HG03432 (cell line): ENCODE measurements at regions not wholly inside any gene's neighbourhood (a gene's known extent, or its start where the extent isn't known, plus 50 kb on each side); places are given as distances from the start of the nearest gene placed in this dataset.

Experiments used
- ATAC-seq: cut with Tn5 transposase; IDR thresholded peaks from one replicate; pipeline ENCODE4 v1.9.1; 2021; ENCODE audit warnings: mild to moderate bottlenecking, moderate library complexity; ENCODE audit not compliant: unreplicated experiment

DNA sequence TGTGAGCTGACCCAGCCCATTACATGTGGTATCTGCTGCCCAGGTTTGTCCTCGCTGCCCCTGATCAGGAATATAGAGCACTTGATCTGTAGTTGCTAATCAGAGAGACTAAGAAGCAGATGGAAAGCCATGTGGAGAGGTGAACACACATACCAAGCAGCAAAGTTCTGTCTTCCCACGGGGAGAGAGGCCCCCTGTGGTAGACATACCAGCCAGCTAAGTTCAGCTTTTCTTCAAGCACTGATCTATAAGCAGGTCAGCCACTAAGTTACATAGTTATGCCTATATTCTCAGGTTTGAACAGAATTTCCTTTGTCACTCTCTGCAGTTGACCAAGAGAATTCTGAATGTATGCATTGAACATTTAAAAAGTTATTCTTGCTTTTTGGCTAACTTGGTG is 76.4 kb downstream of the DDX3Y start:
- no peak for ATAC-seq

DNA sequence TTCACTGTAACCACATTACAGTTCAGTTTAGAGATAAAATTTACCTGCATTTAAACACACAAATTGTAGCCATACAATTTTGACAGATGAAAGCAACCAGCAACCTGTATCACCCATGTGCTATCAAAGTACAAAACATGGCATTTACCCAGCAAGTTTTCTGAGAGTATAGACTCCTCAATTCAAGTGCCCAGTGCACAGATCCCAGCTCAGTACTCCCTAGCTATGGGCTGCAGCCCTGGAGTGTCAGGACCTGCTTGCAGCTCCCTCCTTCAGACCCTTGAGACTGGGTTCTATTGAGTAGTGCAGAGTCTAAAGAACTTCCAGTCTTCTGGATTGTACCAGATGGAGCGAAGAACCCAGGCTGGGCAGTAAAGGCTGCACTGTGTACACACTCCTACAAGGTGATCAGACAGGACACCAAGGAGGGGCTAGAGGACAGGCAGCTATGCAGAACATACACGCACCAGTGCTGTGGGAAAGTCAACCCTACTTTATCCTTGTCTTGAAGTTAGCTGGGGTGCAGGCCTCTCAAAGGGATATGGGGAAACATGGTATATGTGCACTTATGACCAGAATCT is 77.7 kb downstream of the DDX3Y start:
- no peak for ATAC-seq

DNA sequence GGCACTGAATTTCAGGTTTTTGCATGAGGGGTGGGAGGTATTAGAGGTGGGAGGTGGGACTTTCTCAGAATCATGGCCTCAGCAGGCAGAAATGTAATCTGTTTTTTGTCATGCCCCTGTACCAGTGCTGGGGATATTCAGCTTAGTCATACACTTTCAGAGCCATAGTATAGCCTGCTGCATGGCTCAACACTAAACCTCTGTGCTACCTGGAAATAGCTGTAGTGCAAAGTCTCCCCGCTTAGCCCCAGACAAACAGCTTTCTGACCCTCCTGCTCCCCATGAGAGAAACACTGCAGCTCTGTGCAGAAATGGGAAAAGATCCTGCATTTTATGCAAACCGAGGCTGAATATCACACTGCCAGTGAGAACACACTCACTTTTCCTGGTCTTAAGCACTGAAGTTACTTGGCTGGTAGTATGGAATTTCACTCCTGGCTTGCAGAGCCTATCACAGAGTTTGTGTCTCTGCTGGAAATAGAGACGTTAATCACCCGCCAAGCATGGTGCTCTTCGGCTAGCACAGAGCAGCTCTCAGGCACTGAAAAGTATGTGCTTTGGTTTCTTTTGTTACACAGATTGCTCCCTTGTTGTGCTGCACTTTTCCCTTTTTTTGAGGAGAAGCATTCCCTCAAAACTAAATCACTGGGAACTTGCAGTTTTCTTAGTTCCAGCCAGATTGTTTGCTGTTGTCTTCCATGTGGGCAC is 80.1 kb downstream of the DDX3Y start:
- no peak for ATAC-seq

DNA sequence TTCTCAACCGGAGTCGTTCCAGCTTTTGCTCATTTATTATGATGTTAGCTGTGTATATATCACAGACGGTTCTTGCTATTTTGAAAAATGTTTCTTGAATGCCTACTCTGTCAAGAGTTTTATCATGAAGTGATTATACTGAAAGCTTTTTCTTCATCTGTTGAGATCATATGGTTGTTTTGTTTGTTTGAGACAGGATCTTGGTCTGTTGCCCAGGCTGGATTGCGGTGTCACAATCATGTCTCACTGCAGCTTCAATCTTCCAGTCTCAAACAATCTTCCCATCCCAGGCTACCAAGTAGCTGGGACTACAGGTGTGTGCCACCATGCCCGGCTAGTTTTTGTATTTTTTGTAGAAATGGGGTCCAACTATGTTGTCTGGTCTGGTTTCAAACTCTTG is 112.8 kb downstream of the DDX3Y start:
- no peak for ATAC-seq

DNA sequence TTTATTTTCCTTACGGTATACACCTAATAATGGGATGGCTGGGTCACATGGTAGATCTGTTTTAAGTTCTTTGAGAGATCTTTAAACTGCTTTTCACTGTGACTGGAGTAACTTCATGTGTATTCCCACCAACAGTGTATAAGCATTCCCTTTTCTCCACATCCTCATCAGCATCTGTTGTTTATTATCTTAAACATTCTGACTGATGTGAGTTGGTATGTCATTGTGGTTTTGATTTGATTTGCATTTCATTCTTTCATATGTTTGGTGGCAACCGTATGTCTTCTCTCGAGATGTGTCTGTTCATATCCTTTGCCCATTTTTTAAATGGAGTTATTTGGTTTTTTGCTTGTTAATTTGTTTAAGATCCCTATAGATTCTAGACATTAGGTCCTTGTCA is 114.8 kb downstream of the DDX3Y start:
- no peak for ATAC-seq

DNA sequence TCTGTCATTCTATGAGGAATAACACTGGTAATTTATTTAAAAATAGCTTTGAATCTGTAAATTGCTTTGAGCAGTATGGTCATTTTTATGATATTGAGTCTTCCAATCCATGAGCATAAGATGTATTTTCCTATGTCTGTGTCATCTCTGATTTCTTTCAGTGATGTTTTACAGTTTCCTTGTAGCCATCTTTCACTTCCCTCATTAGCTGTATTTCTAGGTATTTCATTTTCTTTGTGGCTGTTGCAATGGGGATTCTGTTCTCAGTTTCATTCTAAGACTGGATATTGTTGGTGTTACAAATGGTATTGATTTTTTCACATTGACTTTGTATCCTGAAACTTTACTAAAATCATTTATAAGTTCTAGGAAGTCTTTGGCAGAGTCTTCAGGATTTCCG is 116.2 kb downstream of the DDX3Y start:
- peak; percentile 57 for ATAC-seq

DNA sequence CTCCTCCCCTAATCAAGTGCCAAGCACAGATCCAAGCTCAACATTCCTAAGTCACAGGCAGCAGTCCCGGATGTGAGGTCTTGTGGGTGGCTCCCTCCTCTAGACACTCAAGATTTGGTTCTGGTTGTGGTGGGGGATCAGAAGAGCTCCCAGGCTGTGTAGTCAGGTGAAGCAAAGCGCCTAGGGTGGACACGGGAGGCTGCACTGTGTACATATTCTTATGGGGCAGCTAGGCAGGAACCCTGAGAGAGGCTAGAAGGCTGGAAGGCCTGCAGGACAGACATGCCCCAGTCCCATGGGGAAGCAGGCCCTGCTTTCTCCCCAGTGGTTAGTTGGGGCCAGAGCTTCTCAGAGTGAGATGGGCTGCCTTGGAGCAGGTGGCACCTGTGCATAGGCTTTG is 118.9 kb downstream of the DDX3Y start:
- ATAC-seq, result no peak

DNA sequence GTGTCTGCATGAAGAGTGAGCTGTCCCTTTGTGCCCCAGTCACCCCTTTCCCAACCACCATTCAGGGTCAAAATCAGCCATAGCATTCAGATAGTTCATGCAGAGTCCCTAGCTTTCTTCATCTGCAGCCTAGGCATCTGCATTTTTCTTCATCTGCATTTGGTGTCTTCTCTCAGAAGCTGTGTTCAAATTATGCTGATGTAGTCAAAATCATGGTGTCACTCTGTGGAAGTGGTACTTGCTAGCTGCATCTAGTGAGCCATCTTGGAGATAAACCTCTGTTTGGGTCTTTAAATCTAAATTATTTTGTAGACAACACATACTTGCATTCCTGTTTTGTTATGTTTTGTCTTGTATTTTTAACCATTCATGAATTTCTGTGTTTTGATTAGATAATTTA is 119.8 kb downstream of the DDX3Y start:
- ATAC-seq, result no peak

DNA sequence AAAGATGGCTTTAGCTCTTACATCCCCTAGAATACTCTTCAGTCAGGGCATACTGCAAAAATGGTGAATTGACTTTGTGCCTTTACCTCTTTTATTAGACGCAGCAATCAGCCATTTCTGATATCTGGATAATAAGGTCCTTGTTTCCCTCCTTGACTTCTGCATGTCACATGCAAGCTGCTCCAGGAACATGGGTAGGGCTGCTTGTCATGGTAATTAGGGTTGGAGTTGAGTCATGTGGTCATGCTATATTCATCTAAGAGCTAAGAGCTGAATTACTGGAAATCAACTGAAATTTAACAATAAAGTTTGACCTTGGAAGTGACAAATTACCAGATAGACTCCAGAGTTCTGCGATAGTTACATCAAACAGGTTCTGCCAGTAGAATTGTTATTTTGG is 122.2 kb downstream of the DDX3Y start:
- ATAC-seq, result no peak

DNA sequence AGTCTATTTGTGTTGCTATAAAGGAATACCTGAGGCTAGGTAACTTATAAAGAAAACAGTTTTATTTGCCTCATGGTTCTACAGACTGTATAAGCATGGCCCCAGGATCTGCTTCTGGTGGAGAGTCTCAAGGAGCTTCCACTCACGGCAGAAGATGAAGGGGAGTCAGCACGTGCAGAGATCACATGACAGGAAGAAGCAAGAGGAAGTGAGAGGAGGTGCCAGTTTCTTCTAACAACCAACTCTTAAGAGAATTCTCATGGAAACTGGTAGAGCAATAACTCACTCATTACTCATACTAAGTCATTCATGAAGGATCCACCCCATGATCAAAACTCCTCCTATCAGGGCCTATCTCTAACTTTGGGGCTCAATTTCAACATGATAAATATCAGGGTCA is 135.6 kb downstream of the DDX3Y start:
- no peak for ATAC-seq

DNA sequence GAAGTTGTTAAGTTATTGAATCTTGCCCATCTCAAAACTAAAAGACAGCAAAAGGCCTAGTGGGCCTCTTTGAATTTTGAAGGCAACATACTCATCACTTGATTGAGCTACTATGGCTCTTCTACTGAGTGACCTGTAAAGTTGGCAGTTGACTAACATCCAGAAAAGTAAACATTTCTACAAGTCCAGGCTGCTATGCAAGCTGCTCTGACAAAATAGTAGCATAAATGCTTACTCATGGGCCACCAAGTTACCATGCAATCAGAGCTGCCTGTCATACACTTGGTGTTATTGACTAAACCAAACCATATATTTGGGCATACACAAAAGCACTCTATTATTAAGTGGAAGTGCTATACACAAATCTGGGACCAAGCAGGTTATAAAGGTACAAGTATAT is 148.8 kb downstream of the DDX3Y start:
- ATAC-seq, result no peak

DNA sequence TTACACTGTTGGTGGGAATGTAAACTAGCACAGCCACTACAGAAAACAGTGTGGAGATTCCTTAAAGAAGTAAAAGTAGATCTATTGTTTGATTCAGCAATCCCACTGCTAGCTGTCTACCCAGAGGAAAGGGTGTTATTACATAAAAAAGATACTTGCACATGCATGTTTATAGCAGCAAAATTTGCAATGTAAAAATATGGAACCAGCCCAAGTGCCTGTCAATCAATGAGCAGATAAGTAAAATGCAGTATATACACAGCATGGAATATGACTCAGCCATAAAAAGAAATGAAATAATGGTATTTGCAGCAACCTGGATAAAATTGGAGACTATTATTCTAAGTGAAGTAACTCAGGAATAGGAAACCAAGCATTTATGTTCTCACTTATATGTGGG is 161.7 kb downstream of the DDX3Y start:
- no peak for ATAC-seq

DNA sequence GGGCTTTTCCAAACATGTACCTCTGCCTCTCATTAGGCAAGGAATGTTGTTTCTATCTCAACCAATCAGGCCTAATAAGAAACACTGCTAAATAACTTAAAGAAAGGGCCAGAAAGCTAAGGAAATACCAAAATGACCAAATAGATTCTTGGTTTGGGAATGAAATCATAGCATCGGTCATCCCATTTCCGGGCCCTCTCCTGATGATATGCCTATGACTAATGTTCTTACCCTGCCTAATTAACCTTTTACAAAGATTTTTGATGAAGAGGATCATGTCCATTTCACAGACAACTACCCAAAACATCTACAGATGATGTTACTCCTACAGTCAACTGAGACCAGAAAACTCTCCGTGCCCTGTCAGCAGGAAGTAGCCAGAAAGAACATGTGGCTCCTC is 164.0 kb downstream of the DDX3Y start:
- ATAC-seq, result no peak

DNA sequence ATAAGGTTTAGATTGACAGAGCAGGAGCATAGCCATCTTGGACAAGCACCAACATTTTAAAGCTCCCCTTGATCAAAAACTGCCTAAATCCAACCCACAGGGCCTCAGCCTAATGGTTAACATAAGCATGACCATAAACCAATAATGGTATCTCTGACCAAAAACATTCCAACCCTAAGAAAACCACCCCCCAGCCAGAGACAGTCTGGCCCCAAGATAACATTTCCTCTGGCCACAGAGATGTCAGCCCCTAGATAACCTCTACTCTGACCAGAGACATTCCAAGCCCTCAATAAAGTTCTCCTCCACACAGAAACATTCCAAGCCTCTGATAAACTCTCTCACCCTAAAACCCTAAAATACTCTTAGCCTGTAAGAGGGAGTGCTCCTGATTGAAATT is 164.4 kb downstream of the DDX3Y start:
- ATAC-seq, result no peak

DNA sequence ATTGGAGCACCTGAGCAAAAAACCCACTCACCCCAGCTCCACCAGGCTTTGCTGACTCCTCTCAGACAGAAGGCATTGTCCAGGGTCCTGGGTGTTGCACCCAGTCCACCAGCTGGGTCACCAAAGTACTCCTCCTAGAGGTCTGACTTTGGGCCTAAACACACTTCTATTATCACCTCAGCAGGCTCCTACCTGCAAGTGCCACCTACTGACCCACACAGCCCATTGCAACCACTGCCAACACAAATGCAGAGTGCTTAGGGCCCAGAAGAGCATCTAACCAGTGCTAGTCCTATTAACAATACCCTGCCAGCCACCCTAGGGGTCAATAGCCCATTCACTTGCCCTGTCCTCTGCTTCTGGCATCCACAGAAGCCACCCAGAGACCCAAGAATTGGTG is 178.1 kb downstream of the DDX3Y start:
- no peak for ATAC-seq

DNA sequence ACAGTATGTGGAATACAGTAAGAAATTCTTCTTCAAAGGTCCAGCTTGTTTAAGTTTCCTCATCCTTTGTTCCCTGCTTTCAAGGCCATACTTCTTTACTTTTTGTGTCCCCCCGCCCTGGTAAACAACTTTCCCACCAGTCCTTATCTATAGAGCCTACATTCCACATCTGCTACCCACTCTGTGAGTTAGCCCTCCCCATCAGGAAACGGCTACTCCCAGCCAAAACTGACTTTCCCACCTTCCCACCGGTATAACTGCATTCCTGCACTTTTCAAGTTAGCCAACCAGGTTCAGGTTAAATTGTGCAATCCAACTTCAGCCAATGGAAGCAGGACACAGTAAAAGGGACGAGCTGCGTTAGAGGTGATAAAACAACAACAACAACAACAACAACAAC is 186.9 kb downstream of the DDX3Y start:
- ATAC-seq, result no peak

DNA sequence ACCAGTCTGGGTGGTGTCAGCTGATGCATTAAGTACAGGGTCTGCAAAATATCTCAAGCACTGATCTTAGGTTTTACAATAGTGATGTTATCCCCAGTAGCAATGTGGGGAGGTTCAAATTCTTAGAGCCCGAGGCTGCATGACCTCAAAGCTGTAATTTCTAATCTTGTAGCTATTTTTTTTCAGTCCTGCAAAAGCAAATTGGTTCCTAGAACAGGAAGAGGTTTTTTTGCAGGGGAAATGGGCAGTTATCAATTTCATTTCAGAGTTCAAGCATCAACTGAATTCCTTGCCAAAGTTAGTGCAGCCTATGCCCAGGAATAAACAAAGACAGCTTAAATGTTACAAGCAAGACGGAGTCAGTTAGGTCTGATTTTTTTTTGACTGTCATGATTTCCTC is 188.3 kb downstream of the DDX3Y start:
- no peak for ATAC-seq

DNA sequence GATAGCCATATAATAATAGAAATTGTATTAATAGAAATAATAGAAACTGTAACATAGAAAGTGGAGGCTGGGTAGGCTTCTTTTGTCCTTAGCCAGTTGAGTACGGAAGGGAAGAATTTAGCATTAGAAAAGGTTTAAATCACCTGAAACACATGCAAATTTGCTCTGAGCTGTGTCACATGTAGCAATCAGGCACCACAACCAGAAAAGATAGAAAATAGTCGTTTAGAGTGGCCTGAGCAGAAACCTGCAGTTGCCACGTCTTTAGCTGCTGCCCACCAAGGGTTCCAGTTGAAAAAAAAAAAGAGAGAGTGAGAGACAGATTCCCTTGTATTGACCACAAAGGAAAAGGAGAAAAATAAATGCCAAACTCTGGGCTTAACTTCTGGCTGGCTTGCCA is 188.8 kb downstream of the DDX3Y start:
- ATAC-seq, result no peak

DNA sequence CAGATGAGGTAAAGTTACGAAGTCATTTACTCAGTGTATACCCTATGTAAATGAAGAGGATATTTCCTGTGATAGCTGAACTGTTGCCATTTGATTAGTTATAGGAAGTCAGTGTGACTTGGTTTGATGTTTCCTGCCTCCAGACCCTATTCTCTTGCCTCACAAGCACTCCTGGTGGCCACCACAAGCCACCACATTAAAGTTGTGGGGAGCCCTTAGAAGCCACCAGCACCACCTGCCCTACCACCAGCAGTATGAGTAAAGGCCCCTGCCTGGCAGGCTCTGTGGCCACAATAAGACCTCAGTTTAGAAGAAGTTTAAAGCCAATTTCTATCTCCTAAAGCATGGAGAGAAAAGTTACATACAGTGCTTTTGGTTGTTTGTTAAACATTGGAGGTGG is 189.7 kb downstream of the DDX3Y start:
- no peak for ATAC-seq

DNA sequence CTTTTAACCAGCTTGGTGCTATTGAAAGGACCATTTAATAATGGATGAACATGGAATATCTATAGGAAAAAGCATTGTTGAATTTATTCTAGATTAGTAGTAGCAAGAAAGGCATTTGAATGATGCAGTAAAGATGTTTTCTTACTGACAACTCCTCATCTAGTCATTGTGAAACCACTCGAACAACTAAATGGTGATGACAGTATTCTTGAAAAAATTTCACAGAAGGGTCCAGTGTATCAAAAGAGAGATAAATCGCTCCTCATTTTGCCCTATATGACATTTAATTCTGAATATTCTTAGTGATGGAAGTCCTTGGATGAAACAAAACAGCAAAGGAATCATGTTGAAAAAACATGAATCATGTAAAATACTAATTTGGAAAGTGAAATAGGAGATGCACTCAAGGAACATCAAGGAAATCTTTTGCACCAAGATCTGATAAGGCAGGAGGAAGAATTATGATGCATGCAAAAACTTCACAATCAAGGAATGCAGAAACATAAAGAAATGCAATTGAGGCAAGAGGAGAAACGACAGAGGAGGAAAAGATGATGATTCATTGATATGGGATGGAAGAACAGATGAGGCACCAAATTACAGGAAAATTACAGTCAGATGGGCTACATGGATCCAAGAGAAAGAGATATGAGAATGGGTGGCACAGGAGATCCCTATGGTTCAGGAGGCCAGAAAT is 190.4 kb downstream of the DDX3Y start:
- ATAC-seq, result no peak

DNA sequence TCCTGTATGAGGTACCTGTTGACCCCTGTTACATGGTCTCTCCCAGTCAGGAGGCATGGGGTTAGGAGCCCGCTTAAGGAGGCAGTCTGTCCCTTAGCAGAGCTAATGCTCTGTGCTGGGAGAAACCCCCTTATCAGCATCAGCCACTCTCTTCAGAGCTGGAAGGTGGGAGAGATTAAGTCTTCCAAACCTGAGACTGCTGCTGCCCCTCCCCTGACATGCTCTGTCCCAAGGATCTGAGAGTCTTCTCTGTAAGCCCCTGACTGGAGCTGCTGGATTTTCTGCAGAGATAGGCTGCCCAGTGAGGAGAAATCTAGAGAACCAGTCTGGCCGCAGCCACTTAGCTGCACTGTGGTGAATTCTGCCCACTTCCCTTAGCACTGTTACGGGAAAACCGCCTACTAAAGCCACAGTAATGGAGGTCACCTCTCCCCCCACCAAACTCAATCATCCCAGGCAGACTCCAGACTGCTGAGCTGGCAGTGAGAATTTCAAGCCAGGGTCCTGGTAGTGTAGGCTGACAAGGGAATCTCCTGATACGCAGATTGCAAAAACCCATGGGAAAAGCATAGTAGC is 222.3 kb downstream of the DDX3Y start:
- peak; percentile 93 for ATAC-seq

DNA sequence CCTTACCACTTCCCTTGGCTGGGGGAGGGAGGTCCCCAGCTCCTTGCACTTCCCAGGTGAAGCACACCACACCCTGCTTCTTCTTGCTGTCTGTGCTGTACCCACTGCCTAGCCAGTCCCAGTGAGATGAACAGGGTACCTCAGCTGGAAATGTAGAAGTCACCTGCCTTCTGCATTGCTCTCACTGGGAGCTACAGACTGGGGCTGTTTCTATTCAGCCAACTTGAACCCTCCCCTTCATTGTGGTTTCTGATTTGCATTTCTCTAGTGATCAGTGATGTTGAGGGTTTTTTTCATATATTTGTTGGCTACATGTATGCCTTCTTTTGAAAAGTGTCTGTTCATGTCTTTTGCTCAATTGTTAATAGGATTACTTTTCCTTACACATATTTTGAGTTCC is 222.8 kb downstream of the DDX3Y start:
- peak; percentile 86 for ATAC-seq
